Fibroblast of mammary gland (primary cell): ENCODE measurements at regions not wholly inside any gene's neighbourhood (a gene's known extent, or its start where the extent isn't known, plus 50 kb on each side); places are given as distances from the start of the nearest gene placed in this dataset.

Source experiments
- DNase-seq: peaks from one replicate; pipeline ENCODE4 v3.0.0-alpha.2; 2010; ENCODE audit warnings: low read depth
- H3K4me3 ChIP-seq: 2 replicates; pipeline ENCODE4 v1.5.1; 2011; ENCODE audit warnings: low read depth, mild to moderate bottlenecking, low read length, moderate library complexity; ENCODE audit not compliant: control insufficient read depth
- CTCF ChIP-seq: conservative IDR thresholded peaks from 2 replicates; pipeline ENCODE4 v1.5.1; 2011; ENCODE audit warnings: low read depth, low read length, inconsistent platforms; ENCODE audit not compliant: control insufficient read depth, insufficient read depth

- TF ChIP-seq CTCF, result no peak
- H3K4me3 ChIP-seq, result no peak overlapping the region
- no peak for DNase-seq
These were observed 774.3 kb upstream of the NR2F2 start for GRCh38 chr15:95556225-95556624.

- TF ChIP-seq CTCF, result no peak
- no peak overlapping the region for H3K4me3 ChIP-seq
- DNase-seq, result no peak
These were observed 773.7 kb upstream of the NR2F2 start for GRCh38 chr15:95556866-95557225.

- no peak overlapping the region for H3K4me3 ChIP-seq
- peak; percentile 95 for DNase-seq
- TF ChIP-seq CTCF, result no peak
These were observed 773.1 kb upstream of the NR2F2 start for GRCh38 chr15:95557226-95558046.

GRCh38 chr15:95558131-95558530 is 772.4 kb upstream of the NR2F2 start:
- DNase-seq, result peak; percentile 48
- no peak overlapping the region for H3K4me3 ChIP-seq
- no peak for TF ChIP-seq CTCF

GRCh38 chr15:95558916-95559315 is 771.6 kb upstream of the NR2F2 start:
- peak; percentile 24 for DNase-seq
- no peak overlapping the region for H3K4me3 ChIP-seq
- no peak for TF ChIP-seq CTCF

GRCh38 chr15:95559875-95560394 is 770.6 kb upstream of the NR2F2 start:
- DNase-seq, result peak; percentile 95
- TF ChIP-seq CTCF, result no peak
- H3K4me3 ChIP-seq, result no peak overlapping the region

GRCh38 chr15:95561463-95561862 is 769.0 kb upstream of the NR2F2 start:
- H3K4me3 ChIP-seq, result no peak overlapping the region
- TF ChIP-seq CTCF, result no peak
- no peak for DNase-seq
